ENCODE measurements at regions not wholly inside any gene's neighbourhood (a gene's known extent, or its start where the extent isn't known, plus 50 kb on each side); places are given as distances from the start of the nearest gene placed in this dataset.

- no peak for DNase-seq
Observed at GRCh38 chr12:124503305-124503704, 64.1 kb downstream of the NCOR2 start.

GRCh38 chr12:124502379-124502778 is 65.0 kb downstream of the NCOR2 start:
- no peak for DNase-seq

DNA sequence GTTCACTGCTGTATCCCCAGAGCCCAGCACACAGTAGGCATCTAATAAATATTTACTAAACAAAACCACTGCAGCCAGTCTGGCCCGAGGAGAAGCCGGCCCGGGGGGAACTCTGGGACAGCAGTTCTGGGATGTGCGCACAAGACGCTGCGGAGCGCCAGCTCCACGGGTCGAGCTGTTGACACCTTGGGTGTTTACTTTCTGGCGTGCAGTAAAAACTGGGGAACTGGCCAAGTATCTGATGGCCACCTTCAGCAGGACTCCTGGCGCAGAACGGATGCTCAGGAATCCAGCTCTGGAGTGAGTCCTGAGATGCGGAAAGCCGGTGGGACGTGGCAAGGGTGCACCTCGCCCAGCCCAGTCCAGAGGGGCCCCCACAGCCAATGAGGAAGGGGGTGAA is 65.6 kb downstream of the NCOR2 start:
- no peak for DNase-seq

- DNase-seq, result no peak
Observed at GRCh38 chr12:124501112-124501561, 66.3 kb downstream of the NCOR2 start.

- no peak for DNase-seq
Observed at GRCh38 chr12:124499898-124500244, 67.5 kb downstream of the NCOR2 start.

DNA sequence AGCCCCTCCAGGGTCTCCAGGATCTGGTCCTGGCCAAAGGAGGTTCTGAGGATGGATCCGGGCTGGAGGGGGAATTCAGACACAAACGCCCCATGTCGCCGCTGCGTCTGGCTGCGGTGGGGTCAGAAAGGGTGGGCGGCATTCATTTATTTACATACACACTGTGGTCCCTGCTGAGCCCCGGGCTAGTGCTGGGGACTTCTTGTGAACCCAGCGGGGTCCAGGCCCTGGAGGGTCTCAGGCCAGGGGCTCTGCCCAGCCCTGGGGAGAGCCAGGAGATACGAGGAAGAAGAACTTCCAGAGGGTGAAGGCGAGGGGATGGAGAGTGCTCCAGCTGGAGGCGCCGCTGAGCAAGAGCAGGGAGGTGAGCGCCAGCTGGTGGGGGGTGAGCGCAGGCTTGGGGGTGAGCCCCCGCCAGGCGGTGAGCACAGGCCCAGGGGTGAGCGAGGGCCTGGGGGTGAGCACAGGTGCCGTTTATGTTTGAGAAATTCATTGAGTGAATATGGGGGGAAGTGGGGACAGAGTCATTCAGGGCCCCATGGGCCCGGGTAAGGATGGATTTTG is 68.1 kb downstream of the NCOR2 start:
- DNase-seq, result no peak

GRCh38 chr12:124498275-124499189 is 68.9 kb downstream of the NCOR2 start:
- DNase-seq, result no peak

DNA sequence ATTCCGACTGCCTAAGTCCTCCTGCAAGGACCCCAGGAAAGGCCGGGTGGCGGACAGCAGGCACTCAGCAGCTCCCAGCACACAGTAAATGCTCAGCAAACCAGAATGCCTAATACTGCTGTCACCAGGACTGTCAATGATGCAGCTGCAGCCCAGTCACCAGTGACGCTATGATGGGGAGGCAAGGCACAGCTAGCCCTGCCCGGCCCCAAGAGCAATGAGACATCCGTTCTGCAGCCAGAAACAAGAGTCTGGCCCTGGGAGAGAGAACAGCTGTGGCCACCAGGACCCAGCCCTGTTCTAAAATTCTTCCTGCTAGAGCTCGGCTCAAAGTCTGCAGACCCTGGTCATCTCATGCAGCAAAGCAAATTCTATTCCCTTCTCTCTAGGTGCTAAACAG is 69.8 kb downstream of the NCOR2 start:
- no peak for DNase-seq

DNA sequence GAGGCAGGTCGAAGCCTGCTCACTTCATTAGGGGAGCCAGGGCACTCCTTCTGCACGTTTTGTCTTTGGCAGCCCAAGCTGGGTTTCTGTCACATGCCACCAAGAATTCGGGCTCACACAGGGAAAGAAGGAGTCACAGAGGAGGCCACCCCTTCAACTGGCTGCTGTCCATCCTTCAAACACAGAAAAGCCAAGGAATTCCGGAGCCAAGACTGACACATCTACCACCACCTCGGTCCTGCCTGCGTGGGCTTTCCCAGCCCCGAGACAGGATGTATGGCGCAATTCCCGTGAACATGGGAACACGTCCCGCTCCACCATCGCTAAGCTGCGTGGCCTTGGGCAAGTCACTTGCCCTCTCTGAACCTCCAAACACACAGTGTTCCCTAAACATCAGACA is 70.4 kb downstream of the NCOR2 start:
- DNase-seq, result no peak

DNA sequence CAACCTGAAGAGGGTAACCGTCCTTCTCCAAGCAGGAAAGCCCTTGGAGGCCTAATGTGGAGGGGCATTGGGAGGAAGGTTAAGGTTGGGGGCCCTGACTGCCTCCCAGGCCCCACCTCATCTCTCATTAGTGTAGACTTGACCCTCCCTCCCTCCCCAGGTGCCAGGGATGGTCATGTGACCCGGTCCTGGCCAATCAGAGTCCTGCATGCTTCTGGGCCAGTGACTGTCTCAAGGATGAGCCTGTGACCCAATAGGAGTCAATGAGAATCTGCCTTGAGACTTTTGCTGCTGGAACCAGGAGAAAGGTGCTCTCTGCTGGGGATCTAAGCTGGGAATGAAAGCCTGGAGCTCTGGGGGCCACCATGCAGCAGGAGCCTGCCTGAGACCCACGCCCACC is 70.8 kb downstream of the NCOR2 start:
- DNase-seq, result no peak

- DNase-seq, result no peak
Observed at GRCh38 chr12:124495194-124495983, 72.0 kb downstream of the NCOR2 start.

DNA sequence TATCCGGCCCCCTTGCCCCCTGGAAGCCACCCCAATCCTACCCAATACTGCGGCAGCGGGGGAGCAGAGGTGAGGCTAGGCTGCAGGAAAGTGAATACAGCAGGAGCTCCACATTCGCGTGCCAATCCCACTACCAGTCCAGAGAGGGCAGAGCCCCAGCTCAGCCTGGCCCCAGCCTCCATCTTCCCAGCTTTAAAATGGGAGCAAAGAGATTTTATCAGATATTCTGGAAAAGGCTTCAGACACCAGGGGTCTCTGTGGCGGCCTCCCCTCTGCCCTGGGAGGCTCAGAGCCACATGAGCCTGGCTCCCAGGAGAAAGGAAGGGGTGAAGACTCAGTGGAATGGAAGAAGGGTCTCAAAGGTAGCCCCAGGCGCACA is 72.7 kb downstream of the NCOR2 start:
- no peak for DNase-seq

- peak; percentile 25 for DNase-seq
Observed at GRCh38 chr12:124493809-124494750, 73.3 kb downstream of the NCOR2 start.

- DNase-seq, result no peak
Observed at GRCh38 chr12:124492879-124493808, 74.3 kb downstream of the NCOR2 start.

GRCh38 chr12:124491856-124492420 is 75.5 kb downstream of the NCOR2 start:
- no peak for DNase-seq

- DNase-seq, result no peak
Observed at GRCh38 chr12:124491310-124491709, 76.1 kb downstream of the NCOR2 start.

DNA sequence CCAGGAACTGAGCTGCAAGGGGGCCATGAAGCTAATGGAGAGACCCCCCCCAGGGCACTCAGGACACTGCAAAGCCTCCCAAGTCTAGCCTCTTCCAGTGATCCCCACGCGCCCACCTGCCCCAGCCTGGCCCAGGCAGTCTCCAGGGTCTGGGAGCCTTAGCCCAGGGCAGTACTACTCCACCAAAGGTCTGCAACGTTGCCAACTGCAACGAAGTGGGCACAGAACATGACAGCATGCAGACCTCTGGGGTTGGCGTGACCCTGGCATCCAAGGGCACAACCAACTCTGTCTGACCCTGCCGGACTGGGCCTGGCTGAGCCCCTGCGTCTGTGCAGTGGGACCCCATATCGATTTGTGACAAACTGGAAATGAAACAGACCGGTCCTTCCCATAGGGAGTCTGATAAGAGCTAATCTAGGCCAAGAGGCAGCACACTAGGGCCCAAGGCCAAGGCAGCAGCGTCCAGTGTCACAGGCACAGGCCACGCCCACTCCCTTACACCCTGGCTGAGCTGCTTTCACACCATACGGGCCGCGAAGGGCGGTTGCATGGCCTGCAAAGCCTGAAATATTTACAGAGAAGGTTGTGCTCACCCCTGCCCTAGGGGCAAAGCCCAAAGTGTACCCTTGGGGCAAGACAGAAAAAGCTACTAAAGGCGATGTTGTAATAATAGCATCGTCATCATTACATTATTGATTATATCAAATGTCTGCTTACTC is 76.7 kb downstream of the NCOR2 start:
- DNase-seq, result no peak

DNA sequence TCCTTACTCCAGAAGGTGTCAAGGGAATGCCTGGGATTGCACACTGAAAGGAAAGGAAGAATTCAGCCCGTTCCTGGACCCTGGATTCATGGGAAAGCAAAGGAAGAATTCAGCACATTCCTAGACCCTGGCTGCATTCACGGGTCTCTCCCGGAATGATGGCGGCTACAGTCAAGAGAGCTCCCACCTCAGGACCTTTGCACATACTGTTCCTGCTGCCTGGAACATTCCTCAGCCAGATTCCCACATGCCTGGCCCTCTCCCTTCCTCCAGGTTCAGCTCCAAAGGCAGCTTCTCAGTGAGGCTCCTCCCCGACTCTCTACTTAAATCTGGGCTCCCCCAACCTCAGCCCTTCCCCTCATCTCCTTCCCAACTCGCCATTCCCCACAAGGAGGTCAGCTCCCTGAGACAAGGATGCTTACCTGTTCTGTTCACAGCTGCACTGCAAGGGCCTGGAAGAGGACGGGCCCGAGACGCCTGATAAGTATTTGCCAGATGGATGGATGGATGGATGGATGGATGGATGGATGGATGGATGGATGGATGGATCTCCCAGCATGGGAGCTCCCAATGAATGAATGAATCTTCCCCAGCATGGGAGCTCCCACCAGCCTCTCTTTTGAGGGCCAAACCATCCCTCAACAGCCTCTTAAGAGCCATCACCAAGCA is 77.4 kb downstream of the NCOR2 start:
- no peak for DNase-seq

DNA sequence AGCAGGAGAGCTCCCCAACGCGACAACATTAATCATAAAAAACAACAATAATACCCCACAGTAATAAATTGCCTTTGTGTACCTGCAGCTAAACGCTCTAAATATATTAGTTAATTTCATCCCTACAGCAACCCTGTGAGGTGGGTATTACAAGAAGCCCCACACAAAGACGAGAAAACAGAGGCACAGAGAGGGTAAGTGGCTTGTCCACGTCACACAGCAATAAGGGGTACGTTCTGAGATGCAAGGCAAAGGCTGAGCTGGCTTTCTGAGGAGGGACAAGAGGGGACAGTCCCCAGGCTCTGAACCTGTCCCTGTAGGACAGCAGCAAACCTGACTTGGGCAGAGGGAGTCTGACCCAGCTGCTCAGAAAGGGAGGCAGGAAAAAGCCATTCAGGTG is 78.2 kb downstream of the NCOR2 start:
- DNase-seq, result no peak

DNA sequence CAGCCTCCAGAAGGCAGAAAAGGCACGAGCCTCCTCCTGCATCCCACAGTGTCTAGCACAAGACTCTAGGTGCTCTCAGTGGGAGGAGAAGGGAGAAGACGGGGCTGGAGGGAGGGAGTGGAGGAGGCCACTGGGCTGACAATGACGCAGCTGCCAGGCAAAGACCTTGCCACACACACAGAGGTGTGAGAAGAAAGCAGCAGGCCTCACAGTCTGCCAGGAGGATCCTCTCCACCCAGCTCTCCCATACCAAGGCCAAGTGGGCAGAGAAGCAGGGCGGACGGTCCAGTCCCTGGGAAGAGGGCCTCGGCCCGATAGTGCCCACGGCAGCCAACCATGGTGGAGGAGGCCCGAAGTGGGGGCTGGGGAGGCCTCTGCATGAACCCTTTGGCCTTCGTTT is 78.9 kb downstream of the NCOR2 start:
- no peak for DNase-seq
